ENCODE measurements at regions not wholly inside any gene's neighbourhood (a gene's known extent, or its start where the extent isn't known, plus 50 kb on each side); places are given as distances from the start of the nearest gene placed in this dataset.

- DNase-seq (peak in 1 of 3 donors; percentile 2), ATAC-seq (ENCODE audit: low read depth in 2 of 2) (no peak)
- no peaks in the 10 kb centered on the region for H3K36me3 Mint-ChIP-seq
- no peak overlapping the region for H3K27ac Mint-ChIP-seq
- no peak overlapping the region for H3K27ac ChIP-seq (ENCODE audit: insufficient read depth, low read length, poor library complexity, severe bottlenecking)
- peaks cover 0 to 14% (median 4%) of the 10 kb centered on the region in 7 donors for H3K9me3 Mint-ChIP-seq
- no peaks in the 10 kb centered on the region for H3K27me3 Mint-ChIP-seq
- no peaks in the 10 kb centered on the region for H3K4me1 ChIP-seq (ENCODE audit: control insufficient read depth, insufficient read depth, low read length, poor library complexity, severe bottlenecking)
- H3K4me1 Mint-ChIP-seq, result no peaks in the 10 kb centered on the region
- no peaks in the 10 kb centered on the region for H3K9me3 ChIP-seq (ENCODE audit: control insufficient read depth in 2 of 2, low read length in 2 of 2)
- no peaks in the 10 kb centered on the region for H3K36me3 ChIP-seq (ENCODE audit: control insufficient read depth, insufficient read depth, low read length)
- no peak overlapping the region for H3K4me3 Mint-ChIP-seq
- no peaks in the 10 kb centered on the region for H3K27me3 ChIP-seq (ENCODE audit: control insufficient read depth, insufficient read depth, low read length)
- H3K4me3 ChIP-seq (ENCODE audit: low read depth, low read length), result no peak overlapping the region
Measured at GRCh38 chr16:6081320-6081976, 983.9 kb upstream of the EEF2KMT start.

DNA sequence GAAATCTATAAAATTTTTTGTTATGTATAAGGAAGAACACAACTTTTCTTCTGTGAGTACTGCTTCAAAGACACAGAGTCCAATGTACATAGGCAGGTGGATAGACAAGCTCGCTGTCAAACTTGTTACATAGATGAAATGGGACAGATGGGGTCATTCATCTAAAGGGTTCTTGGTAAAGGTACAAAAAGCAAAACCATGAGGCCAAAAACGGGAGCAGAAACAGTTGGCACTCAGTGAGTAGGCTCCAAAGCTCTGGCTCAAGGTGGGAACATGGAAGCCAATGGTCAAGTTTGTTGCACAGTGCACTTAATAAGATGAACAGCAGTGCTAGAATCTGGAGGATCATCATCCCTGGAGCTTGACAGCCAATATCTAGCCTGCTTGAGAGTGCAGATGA is 979.0 kb upstream of the EEF2KMT start:
- Mint-ChIP-seq H3K4me1 (peaks cover 0 to 5% (median 0%) of the 10 kb centered on the region in 4 donors), H3K9me3 (peaks cover 0 to 9% (median 2%) of the 10 kb centered on the region in 7 donors), H3K4me3 (no peak overlapping the region), H3K36me3 (no peaks in the 10 kb centered on the region), H3K27ac (no peak overlapping the region), H3K27me3 (no peaks in the 10 kb centered on the region)
- Histone ChIP-seq H3K36me3 (ENCODE audit: control insufficient read depth, insufficient read depth, low read length) (no peaks in the 10 kb centered on the region), H3K9me3 (ENCODE audit: control insufficient read depth in 2 of 2, low read length in 2 of 2) (no peaks in the 10 kb centered on the region), H3K4me3 (ENCODE audit: low read depth, low read length) (no peak overlapping the region), H3K27ac (ENCODE audit: insufficient read depth, low read length, poor library complexity, severe bottlenecking) (no peak overlapping the region), H3K27me3 (ENCODE audit: control insufficient read depth, insufficient read depth, low read length) (no peaks in the 10 kb centered on the region), H3K4me1 (ENCODE audit: control insufficient read depth, insufficient read depth, low read length, poor library complexity, severe bottlenecking) (no peaks in the 10 kb centered on the region)
- no peak for ATAC-seq (ENCODE audit: low read depth in 2 of 2)
- DNase-seq, result no peak

- no peak for DNase-seq
- no peak for ATAC-seq (ENCODE audit: low read depth in 2 of 2)
- Histone ChIP-seq H3K27me3 (ENCODE audit: control insufficient read depth, insufficient read depth, low read length) (no peaks in the 10 kb centered on the region), H3K4me1 (ENCODE audit: control insufficient read depth, insufficient read depth, low read length, poor library complexity, severe bottlenecking) (no peaks in the 10 kb centered on the region), H3K4me3 (ENCODE audit: low read depth, low read length) (no peak overlapping the region), H3K9me3 (ENCODE audit: control insufficient read depth in 2 of 2, low read length in 2 of 2) (no peaks in the 10 kb centered on the region), H3K27ac (ENCODE audit: insufficient read depth, low read length, poor library complexity, severe bottlenecking) (no peak overlapping the region), H3K36me3 (ENCODE audit: control insufficient read depth, insufficient read depth, low read length) (no peaks in the 10 kb centered on the region)
- Mint-ChIP-seq H3K27ac (no peak overlapping the region), H3K4me1 (peaks cover 0 to 5% (median 0%) of the 10 kb centered on the region in 4 donors), H3K27me3 (no peaks in the 10 kb centered on the region), H3K9me3 (peaks cover 0 to 9% (median 2%) of the 10 kb centered on the region in 7 donors), H3K4me3 (no peak overlapping the region), H3K36me3 (no peaks in the 10 kb centered on the region)
Measured at GRCh38 chr16:6068063-6068462, 970.5 kb upstream of the EEF2KMT start.

DNA sequence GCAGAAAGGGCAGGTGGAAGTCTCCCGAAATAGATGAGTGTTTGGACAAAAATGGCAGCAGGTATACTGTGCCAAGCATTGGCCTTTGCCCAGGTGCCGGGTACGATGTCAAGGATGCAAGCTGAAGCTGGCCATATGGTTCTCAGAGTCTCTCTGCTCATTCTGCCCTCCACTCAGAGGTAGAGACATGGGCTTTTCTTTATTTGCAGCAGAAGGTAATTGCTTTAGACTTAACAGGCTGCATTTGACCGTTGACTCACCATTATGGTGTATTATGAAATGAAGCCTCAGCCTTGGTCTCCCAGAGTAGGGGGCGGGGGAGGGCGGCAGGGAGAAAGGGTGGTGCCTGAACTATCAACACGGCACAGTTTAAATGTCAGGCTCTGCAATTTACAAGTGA is 969.1 kb upstream of the EEF2KMT start:
- Mint-ChIP-seq H3K9me3 (peaks cover 0 to 7% (median 1%) of the 10 kb centered on the region in 7 donors), H3K27ac (no peak overlapping the region), H3K36me3 (no peaks in the 10 kb centered on the region), H3K4me1 (peaks cover 0 to under 1% (median 0%) of the 10 kb centered on the region in 4 donors), H3K4me3 (no peak overlapping the region), H3K27me3 (no peaks in the 10 kb centered on the region)
- Histone ChIP-seq H3K4me1 (ENCODE audit: control insufficient read depth, insufficient read depth, low read length, poor library complexity, severe bottlenecking) (no peaks in the 10 kb centered on the region), H3K9me3 (ENCODE audit: control insufficient read depth in 2 of 2, low read length in 2 of 2) (no peaks in the 10 kb centered on the region), H3K27ac (ENCODE audit: insufficient read depth, low read length, poor library complexity, severe bottlenecking) (no peak overlapping the region), H3K4me3 (ENCODE audit: low read depth, low read length) (no peak overlapping the region), H3K27me3 (ENCODE audit: control insufficient read depth, insufficient read depth, low read length) (no peaks in the 10 kb centered on the region), H3K36me3 (ENCODE audit: control insufficient read depth, insufficient read depth, low read length) (no peaks in the 10 kb centered on the region)
- DNase-seq, result no peak
- no peak for ATAC-seq (ENCODE audit: low read depth in 2 of 2)

- ATAC-seq (ENCODE audit: low read depth in 2 of 2), result no peak
Measured at GRCh38 chr16:6063526-6063925, 965.9 kb upstream of the EEF2KMT start.

DNA sequence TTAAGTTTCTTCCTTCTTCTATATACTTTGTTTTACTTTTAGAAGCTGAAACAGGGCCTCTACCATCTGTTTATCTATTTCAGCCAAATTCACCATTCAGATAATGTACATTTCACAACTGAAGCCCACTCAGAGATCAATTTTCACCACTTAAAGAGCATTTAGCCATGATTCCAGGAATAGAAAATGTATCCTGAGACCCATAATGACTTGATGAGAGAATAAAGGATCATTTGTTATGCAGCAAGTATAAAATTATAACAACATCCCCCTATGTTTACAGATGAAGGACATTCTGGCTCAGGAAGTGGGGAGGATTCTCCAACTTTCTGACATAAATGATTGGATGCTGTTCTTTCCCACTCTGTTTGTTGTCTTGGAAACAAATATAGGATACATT is 962.1 kb upstream of the EEF2KMT start:
- no peak for DNase-seq
- Histone ChIP-seq H3K27ac (ENCODE audit: insufficient read depth, low read length, poor library complexity, severe bottlenecking) (no peak overlapping the region), H3K4me3 (ENCODE audit: low read depth, low read length) (no peak overlapping the region), H3K4me1 (ENCODE audit: control insufficient read depth, insufficient read depth, low read length, poor library complexity, severe bottlenecking) (no peaks in the 10 kb centered on the region), H3K27me3 (ENCODE audit: control insufficient read depth, insufficient read depth, low read length) (no peaks in the 10 kb centered on the region), H3K9me3 (ENCODE audit: control insufficient read depth in 2 of 2, low read length in 2 of 2) (no peaks in the 10 kb centered on the region), H3K36me3 (ENCODE audit: control insufficient read depth, insufficient read depth, low read length) (no peaks in the 10 kb centered on the region)
- H3K27me3 Mint-ChIP-seq, result no peaks in the 10 kb centered on the region
- H3K27ac Mint-ChIP-seq, result no peak overlapping the region
- H3K4me3 Mint-ChIP-seq, result no peak overlapping the region
- peaks cover 0 to 11% (median 6%) of the 10 kb centered on the region in 7 donors for H3K9me3 Mint-ChIP-seq
- no peaks in the 10 kb centered on the region for H3K4me1 Mint-ChIP-seq
- no peaks in the 10 kb centered on the region for H3K36me3 Mint-ChIP-seq
- no peak for ATAC-seq (ENCODE audit: low read depth in 2 of 2)

More at GRCh38 chr16:6063526-6063925, 965.9 kb upstream of the EEF2KMT start:
- Mint-ChIP-seq H3K4me1 (no peaks in the 10 kb centered on the region), H3K9me3 (peaks cover 0 to 6% (median 3%) of the 10 kb centered on the region in 7 donors), H3K36me3 (no peaks in the 10 kb centered on the region), H3K27ac (no peak overlapping the region), H3K4me3 (no peak overlapping the region), H3K27me3 (no peaks in the 10 kb centered on the region)
- Histone ChIP-seq H3K9me3 (ENCODE audit: control insufficient read depth in 2 of 2, low read length in 2 of 2) (no peaks in the 10 kb centered on the region), H3K36me3 (ENCODE audit: control insufficient read depth, insufficient read depth, low read length) (no peaks in the 10 kb centered on the region), H3K4me3 (ENCODE audit: low read depth, low read length) (no peak overlapping the region), H3K4me1 (ENCODE audit: control insufficient read depth, insufficient read depth, low read length, poor library complexity, severe bottlenecking) (no peaks in the 10 kb centered on the region), H3K27me3 (ENCODE audit: control insufficient read depth, insufficient read depth, low read length) (no peaks in the 10 kb centered on the region), H3K27ac (ENCODE audit: insufficient read depth, low read length, poor library complexity, severe bottlenecking) (no peak overlapping the region)
- no peak for DNase-seq

- no peak overlapping the region for H3K27ac ChIP-seq (ENCODE audit: insufficient read depth, low read length, poor library complexity, severe bottlenecking)
- no peak overlapping the region for H3K4me3 ChIP-seq (ENCODE audit: low read depth, low read length)
- peaks cover 0 to 11% (median 7%) of the 10 kb centered on the region in 7 donors for H3K9me3 Mint-ChIP-seq
- H3K27me3 ChIP-seq (ENCODE audit: control insufficient read depth, insufficient read depth, low read length), result no peaks in the 10 kb centered on the region
- no peaks in the 10 kb centered on the region for H3K36me3 ChIP-seq (ENCODE audit: control insufficient read depth, insufficient read depth, low read length)
- H3K27me3 Mint-ChIP-seq, result no peaks in the 10 kb centered on the region
- H3K4me3 Mint-ChIP-seq, result no peak overlapping the region
- H3K4me1 Mint-ChIP-seq, result no peaks in the 10 kb centered on the region
- H3K36me3 Mint-ChIP-seq, result no peaks in the 10 kb centered on the region
- no peak for DNase-seq
- no peaks in the 10 kb centered on the region for H3K9me3 ChIP-seq (ENCODE audit: control insufficient read depth in 2 of 2, low read length in 2 of 2)
- no peaks in the 10 kb centered on the region for H3K4me1 ChIP-seq (ENCODE audit: control insufficient read depth, insufficient read depth, low read length, poor library complexity, severe bottlenecking)
- H3K27ac Mint-ChIP-seq, result no peak overlapping the region
- no peak for ATAC-seq (ENCODE audit: low read depth in 2 of 2)
Measured at GRCh38 chr16:6057821-6058220, 960.2 kb upstream of the EEF2KMT start.

GRCh38 chr16:6048017-6048416 is 950.4 kb upstream of the EEF2KMT start:
- Mint-ChIP-seq H3K27me3 (no peaks in the 10 kb centered on the region), H3K4me1 (no peaks in the 10 kb centered on the region), H3K4me3 (no peak overlapping the region), H3K9me3 (peaks cover 0 to 17% (median 3%) of the 10 kb centered on the region in 7 donors), H3K27ac (no peak overlapping the region), H3K36me3 (no peaks in the 10 kb centered on the region)
- no peaks in the 10 kb centered on the region for H3K36me3 ChIP-seq (ENCODE audit: control insufficient read depth, insufficient read depth, low read length)
- ATAC-seq (ENCODE audit: low read depth in 2 of 2), result no peak
- H3K27me3 ChIP-seq (ENCODE audit: control insufficient read depth, insufficient read depth, low read length), result no peaks in the 10 kb centered on the region
- no peak overlapping the region for H3K27ac ChIP-seq (ENCODE audit: insufficient read depth, low read length, poor library complexity, severe bottlenecking)
- DNase-seq, result no peak
- no peak overlapping the region for H3K4me3 ChIP-seq (ENCODE audit: low read depth, low read length)
- H3K4me1 ChIP-seq (ENCODE audit: control insufficient read depth, insufficient read depth, low read length, poor library complexity, severe bottlenecking), result no peaks in the 10 kb centered on the region
- H3K9me3 ChIP-seq (ENCODE audit: control insufficient read depth in 2 of 2, low read length in 2 of 2), result no peaks in the 10 kb centered on the region
